HCT116 (cell line): ENCODE measurements at regions not wholly inside any gene's neighbourhood (a gene's known extent, or its start where the extent isn't known, plus 50 kb on each side); places are given as distances from the start of the nearest gene placed in this dataset.

Source experiments
- ATAC-seq: fragments of 200-7000 bp; cut with Tn5 transposase; 2 replicates; pipeline ENCODE4 v1.9.1; 2020; ENCODE audit warnings: mild to moderate bottlenecking, moderate library complexity
- BruUV-seq: library from RNA; stranded (reverse); fragments of 400-500 nt; replicated peaks from 2 replicates; lab custom pipeline; 2021; lab: Mats Ljungman, UMichigan
- CTCF ChIA-PET: fragments of 300-600 bp; sonication (Branson Sonifier 250); formaldehyde crosslinking; loops from one replicate; lab custom pipeline; 2021; ENCODE audit warnings: antibody characterized with exemption; lab: Charles Lee
- POLR2A ChIA-PET: fragments of 300-600, 350-600 bp; sonication (Branson Sonifier 250); formaldehyde crosslinking; loops from one replicate; lab custom pipeline; 2021; ENCODE audit warnings: antibody characterized with exemption; lab: Charles Lee
- RAD21 ChIA-PET, 2 experiments: fragments of 300-600 bp; sonication (Branson Sonifier 250); formaldehyde crosslinking; loops; one replicate each; lab custom pipeline; 2023; ENCODE audit warnings: low total read pairs in 2 of 2; ENCODE audit not compliant: uncharacterized antibody in 2 of 2, unreplicated experiment in 2 of 2, low non-redundant PET in 1 of 2; lab: Charles Lee
- DNase-seq: peaks from one replicate; pipeline ENCODE4 v3.0.0-alpha.2; 2010; ENCODE audit warnings: low read depth, low spot score
- H2AFZ ChIP-seq: fragments of 200-600 bp; shearing (Covaris generic), sonication (generic); 2 replicates; pipeline ENCODE4 v1.6.1; 2017; ENCODE audit warnings: low read depth, mixed run types, mixed read lengths, antibody characterized with exemption, low read length; ENCODE audit not compliant: poor library complexity, severe bottlenecking
- H3K27ac ChIP-seq: 2 replicates; pipeline ENCODE4 v1.5.1; 2012; ENCODE audit warnings: low read depth, low read length
- H3K27me3 ChIP-seq: fragments of 200-600 bp; sonication (generic); 2 replicates; pipeline ENCODE4 v1.6.1; 2016; ENCODE audit warnings: mixed run types, low read length, mixed read lengths; ENCODE audit not compliant: insufficient read depth
- H3K36me3 ChIP-seq, 2 experiments: fragments of 200-500 bp in 1 of 2; fragments of 200-600 bp in 1 of 2; sonication (Bioruptor generic) in 1 of 2; sonication (generic) in 1 of 2; 2 replicates each; pipeline versions ENCODE4 v1.5.1 to v1.6.1; 2014 to 2016; ENCODE audit warnings: low read length in 2 of 2, inconsistent platforms in 1 of 2, mixed read lengths in 1 of 2, mixed run types in 1 of 2; ENCODE audit not compliant: insufficient read depth in 2 of 2, control insufficient read depth in 1 of 2
- H3K4me1 ChIP-seq, 2 experiments: fragments of 200-600 bp in 1 of 2; sonication (generic) in 1 of 2; 2 replicates each; pipeline versions ENCODE4 v1.5.1 to v1.6.1; 2012 to 2017; ENCODE audit warnings: low read length in 2 of 2, inconsistent platforms in 1 of 2, mild to moderate bottlenecking in 1 of 2, mixed read lengths in 1 of 2, mixed run types in 1 of 2, moderate library complexity in 1 of 2; ENCODE audit not compliant: insufficient read depth in 2 of 2, control insufficient read depth in 1 of 2
- H3K4me2 ChIP-seq: fragments of 200-600 bp; sonication (generic); 2 replicates; pipeline ENCODE4 v1.6.1; 2017; ENCODE audit warnings: mixed run types, low read length, mixed read lengths
- H3K4me3 ChIP-seq, 2 experiments: fragments of 200-600 bp in 1 of 2; sonication (generic) in 1 of 2; replicated peaks in 1 of 2; 2 replicates each; pipeline ENCODE4 v1.5.1; 2011 to 2016; ENCODE audit warnings: low read length in 2 of 2, control low read depth in 1 of 2, low read depth in 1 of 2, mild to moderate bottlenecking in 1 of 2, mixed read lengths in 1 of 2, mixed run types in 1 of 2
- H3K79me2 ChIP-seq: fragments of 200-600 bp; sonication (generic); 2 replicates; pipeline ENCODE4 v1.6.1; 2017; ENCODE audit warnings: mild to moderate bottlenecking, mixed run types, low read length, moderate library complexity, mixed read lengths; ENCODE audit not compliant: insufficient read depth
- H3K9ac ChIP-seq: fragments of 200-600 bp; sonication (generic); 2 replicates; pipeline ENCODE4 v1.6.1; 2016; ENCODE audit warnings: low read length, mixed read lengths
- H3K9me2 ChIP-seq: fragments of 200-600 bp; sonication (generic), shearing (Covaris generic); 2 replicates; pipeline ENCODE4 v1.6.1; 2017; ENCODE audit warnings: mixed run types, mild to moderate bottlenecking, moderate library complexity; ENCODE audit not compliant: insufficient read depth
- H3K9me3 ChIP-seq, 2 experiments: fragments of 200-500 bp in 1 of 2; fragments of 200-600 bp in 1 of 2; sonication (Bioruptor generic) in 1 of 2; sonication (generic) in 1 of 2; 2 replicates each; pipeline ENCODE4 v1.6.1; 2014 to 2017; ENCODE audit warnings: low read length in 2 of 2, mixed read lengths in 2 of 2, inconsistent platforms in 1 of 2, low read depth in 1 of 2, mild to moderate bottlenecking in 1 of 2, mixed run types in 1 of 2, moderate library complexity in 1 of 2; ENCODE audit not compliant: control insufficient read depth in 1 of 2, insufficient read depth in 1 of 2
- H4K20me1 ChIP-seq: fragments of 200-600 bp; sonication (generic), shearing (Covaris generic); 2 replicates; pipeline ENCODE4 v1.6.1; 2017; ENCODE audit warnings: mixed run types, mild to moderate bottlenecking, moderate library complexity; ENCODE audit not compliant: insufficient read depth
- CBX3 ChIP-seq: IDR thresholded peaks from 2 replicates; pipeline ENCODE4 v1.6.1; 2012; ENCODE audit warnings: low read depth
- CEBPB ChIP-seq: IDR thresholded peaks from 2 replicates; pipeline ENCODE4 v1.6.1; 2012; ENCODE audit warnings: low read depth
- EGR1 ChIP-seq: IDR thresholded peaks from 2 replicates; pipeline ENCODE4 v1.6.1; 2012; ENCODE audit warnings: low read depth
- EZH2 ChIP-seq: fragments of 200-600 bp; sonication (generic); IDR thresholded peaks from 2 replicates; pipeline ENCODE4 v1.6.1; 2017; ENCODE audit warnings: antibody characterized with exemption, mixed run types
- FOSL1 ChIP-seq: IDR thresholded peaks from 2 replicates; pipeline ENCODE4 v1.6.1; 2012; ENCODE audit warnings: low read depth
- JUND ChIP-seq: IDR thresholded peaks from 2 replicates; pipeline ENCODE4 v1.6.1; 2012
- SP1 ChIP-seq: IDR thresholded peaks from 2 replicates; pipeline ENCODE4 v1.6.1; 2012; ENCODE audit warnings: low read depth
- YY1 ChIP-seq: IDR thresholded peaks from 2 replicates; pipeline ENCODE4 v1.6.1; 2011; ENCODE audit warnings: low read length, low read depth, moderate library complexity, mild to moderate bottlenecking; ENCODE audit not compliant: insufficient replicate concordance; ENCODE audit errors: extremely low read depth
- ZBTB33 ChIP-seq: IDR thresholded peaks from 2 replicates; pipeline ENCODE4 v1.6.1; 2011; ENCODE audit warnings: mild to moderate bottlenecking, low read length, moderate library complexity; ENCODE audit not compliant: insufficient replicate concordance; ENCODE audit errors: extremely low read depth
- intact Hi-C: fragments of 100-400 bp; cut with micrococcal nuclease; formaldehyde crosslinking; loops from 2 replicates; pipeline ENCODE4 v1.10.0; 2022

DNA sequence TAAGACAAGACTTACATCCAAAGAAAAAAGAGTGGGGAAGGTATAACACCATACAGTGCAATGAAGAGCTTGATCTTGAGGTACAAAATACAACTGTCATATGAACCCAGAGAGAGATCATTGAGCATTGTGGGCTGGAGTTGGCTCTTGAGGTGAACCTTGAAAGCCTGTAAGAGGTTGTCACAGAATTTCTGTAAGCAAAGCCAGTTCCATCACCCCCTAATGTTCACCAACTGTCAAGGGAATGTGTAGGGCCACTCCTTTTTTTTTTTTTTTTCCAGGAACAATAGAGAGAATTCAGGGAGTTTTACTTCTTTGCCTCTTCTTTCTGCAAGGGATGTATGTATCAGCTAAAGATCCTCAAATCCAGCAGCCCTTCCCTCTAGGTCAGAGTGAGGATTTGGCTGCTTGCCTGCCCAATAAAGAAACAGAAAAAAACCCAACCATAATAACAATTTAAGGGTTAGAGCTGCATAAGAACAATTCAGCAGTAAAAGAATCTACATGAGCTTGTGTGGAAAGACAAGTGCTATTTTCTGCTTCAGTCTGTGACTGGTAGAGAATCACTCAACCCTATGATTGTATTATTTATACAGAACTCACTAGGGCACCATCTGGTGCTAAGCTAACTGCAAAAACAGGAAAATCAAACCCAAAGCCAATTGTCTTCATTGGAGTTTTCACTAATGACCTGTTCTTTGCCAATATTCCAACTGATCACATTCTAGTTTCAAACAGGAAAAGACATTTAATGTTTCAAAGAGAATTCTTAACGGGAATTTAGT lies 217.5 kb upstream of the TEX13C start:
- no peaks in the 10 kb centered on the region for H3K9me3 ChIP-seq
- H3K4me2 ChIP-seq = no peak overlapping the region
- H3K27ac ChIP-seq = no peak overlapping the region
- intact Hi-C loops = no loop called here
- no peak for DNase-seq
- no TSS peak for BruUV-seq
- H4K20me1 ChIP-seq = no peaks in the 10 kb centered on the region
- no peak overlapping the region for H2AFZ ChIP-seq
- H3K79me2 ChIP-seq = no peaks in the 10 kb centered on the region
- H3K36me3 ChIP-seq = no peaks in the 10 kb centered on the region
- no peaks in the 10 kb centered on the region for H3K4me1 ChIP-seq
- H3K9ac ChIP-seq = no peak overlapping the region
- H3K27me3 ChIP-seq = no peaks in the 10 kb centered on the region
- H3K4me3 ChIP-seq = no peak overlapping the region
- CTCF ChIA-PET = no interaction called here
- TF ChIP-seq FOSL1 = no peak
- TF ChIP-seq EZH2 = no peak
- TF ChIP-seq SP1 = no peak
- no peak for TF ChIP-seq EGR1
- no peak for TF ChIP-seq CEBPB
- TF ChIP-seq CBX3 = no peak
- no peak for TF ChIP-seq ZBTB33
- no peak for TF ChIP-seq YY1
- no peak for TF ChIP-seq JUND
- POLR2A ChIA-PET = no interaction called here
- no peaks in the 10 kb centered on the region for H3K9me2 ChIP-seq
- RAD21 ChIA-PET = no interaction called here
- no peak for ATAC-seq
